ENCODE measurements at regions not wholly inside any gene's neighbourhood (a gene's known extent, or its start where the extent isn't known, plus 50 kb on each side); places are given as distances from the start of the nearest gene placed in this dataset.

GRCh38 chr2:198518935-198519334 is 714.5 kb downstream of the PLCL1 start:
- TF ChIP-seq POLR2AphosphoS5 (IDR thresholded peaks at IDR 0.05; ENCODE audit: borderline replicate concordance, low read depth, low read length): no peak
- no peak for TF ChIP-seq EZH2 (IDR thresholded peaks at IDR 0.05)
- no peak for TF ChIP-seq FOXP2 (optimal IDR thresholded peaks at IDR 0.05; ENCODE audit: control extremely low read depth, extremely low read length, insufficient read depth)
